ENCODE measurements at regions not wholly inside any gene's neighbourhood (a gene's known extent, or its start where the extent isn't known, plus 50 kb on each side); places are given as distances from the start of the nearest gene placed in this dataset.

DNA sequence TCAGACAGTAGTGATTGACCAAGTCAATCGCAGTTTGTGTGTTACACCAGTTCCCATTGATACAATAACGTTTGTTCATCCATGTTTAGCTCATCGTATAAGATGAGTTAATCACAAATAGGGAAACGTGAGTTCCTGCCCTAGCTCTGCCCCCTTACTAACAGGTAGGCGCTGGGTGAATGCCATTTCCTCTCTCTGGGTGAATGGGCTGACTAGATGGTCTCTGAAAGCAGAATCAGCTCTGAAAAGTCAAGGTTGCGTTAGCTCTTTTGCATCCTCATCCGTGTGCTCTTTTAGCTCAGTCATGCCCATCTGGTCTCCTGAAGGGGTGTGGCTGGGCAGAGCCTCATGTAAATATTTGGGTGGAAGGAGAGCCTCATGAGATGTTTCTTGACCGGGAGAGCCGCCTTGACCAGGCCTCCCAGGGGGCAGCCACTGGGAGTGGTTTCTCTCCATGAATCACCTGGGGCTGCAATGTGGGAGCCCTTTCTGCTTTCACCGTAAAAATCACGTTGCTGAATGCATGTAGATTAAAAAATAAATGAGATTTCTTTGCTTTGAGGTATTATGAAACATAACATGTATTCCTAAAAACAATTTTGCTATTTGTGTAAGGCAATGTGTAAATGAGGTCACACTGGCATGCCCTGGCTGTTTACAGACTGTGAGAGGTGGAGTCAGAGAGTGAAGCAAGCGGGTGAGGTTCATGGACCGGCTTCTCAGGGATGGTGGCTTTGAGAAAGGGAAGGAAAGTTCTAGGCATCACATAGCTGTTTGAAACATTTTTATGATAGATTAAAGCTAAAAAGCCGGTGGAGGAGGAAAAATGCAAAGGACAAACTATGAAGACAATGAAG is 108.4 kb upstream of the RASGRP1 start:
- no peak for DNase-seq (ENCODE audit: low read depth)

DNA sequence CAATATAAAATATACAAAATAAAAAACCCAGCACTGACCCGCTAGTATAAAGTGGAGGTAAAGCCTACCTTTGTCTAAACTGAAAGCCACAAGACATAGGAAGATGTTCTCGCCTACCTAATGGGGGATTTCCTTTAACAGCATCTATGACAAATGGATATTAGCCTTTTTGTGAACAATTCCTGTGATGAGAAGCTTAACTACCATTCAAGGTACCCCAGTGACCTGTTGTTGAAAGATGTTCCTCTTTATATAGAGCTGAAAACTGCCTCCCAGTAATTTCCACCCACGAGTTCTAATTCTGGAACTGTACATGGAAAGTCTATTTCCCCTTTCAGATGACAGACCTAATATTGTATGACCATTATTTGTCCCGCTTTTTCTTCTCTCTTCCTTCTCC is 109.8 kb upstream of the RASGRP1 start:
- no peak for DNase-seq (ENCODE audit: low read depth)

- no peak for DNase-seq (ENCODE audit: low read depth)
These were observed 113.7 kb upstream of the RASGRP1 start for GRCh38 chr15:38678281-38678680.

DNA sequence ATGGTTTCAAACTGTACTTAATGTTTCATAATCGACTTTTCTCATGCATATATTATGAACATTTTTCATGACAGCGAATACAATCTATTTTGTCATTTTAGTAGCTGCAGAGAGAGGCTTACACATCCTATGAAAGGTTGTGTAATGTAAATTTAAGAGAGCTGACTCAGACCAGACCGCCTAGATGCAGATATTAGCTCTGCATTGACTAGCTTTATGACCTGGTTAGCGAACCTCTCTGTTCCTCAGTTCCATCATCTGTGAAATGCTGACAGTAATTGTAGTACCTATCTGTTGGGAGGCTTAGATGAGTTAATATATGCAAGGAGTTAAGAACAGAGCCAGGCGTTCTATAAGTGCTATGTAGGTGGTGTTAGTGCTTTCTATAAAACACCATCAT is 116.2 kb upstream of the RASGRP1 start:
- DNase-seq (ENCODE audit: low read depth), result no peak

GRCh38 chr15:38682363-38682762 is 117.7 kb upstream of the RASGRP1 start:
- no peak for DNase-seq (ENCODE audit: low read depth)

DNA sequence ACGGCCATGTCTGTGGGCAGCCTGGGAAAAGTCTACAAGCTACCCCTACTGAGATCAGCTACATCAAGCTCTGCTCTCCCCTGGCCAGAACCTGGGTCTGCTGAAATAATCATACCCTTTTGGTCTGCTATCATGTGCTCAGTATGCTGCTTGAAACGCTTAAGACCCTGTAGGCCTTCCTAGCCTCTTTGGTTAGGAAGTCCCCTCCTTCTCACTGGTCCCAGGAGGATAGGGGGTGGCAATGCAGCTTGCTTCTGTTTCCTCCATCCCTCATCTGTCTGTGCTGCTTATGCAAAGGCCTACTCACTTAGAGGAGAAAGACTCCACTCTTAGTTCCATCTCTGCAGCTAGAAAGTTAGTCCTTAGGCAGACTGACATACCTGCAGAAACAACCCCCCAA is 118.2 kb upstream of the RASGRP1 start:
- DNase-seq (ENCODE audit: low read depth), result no peak

DNA sequence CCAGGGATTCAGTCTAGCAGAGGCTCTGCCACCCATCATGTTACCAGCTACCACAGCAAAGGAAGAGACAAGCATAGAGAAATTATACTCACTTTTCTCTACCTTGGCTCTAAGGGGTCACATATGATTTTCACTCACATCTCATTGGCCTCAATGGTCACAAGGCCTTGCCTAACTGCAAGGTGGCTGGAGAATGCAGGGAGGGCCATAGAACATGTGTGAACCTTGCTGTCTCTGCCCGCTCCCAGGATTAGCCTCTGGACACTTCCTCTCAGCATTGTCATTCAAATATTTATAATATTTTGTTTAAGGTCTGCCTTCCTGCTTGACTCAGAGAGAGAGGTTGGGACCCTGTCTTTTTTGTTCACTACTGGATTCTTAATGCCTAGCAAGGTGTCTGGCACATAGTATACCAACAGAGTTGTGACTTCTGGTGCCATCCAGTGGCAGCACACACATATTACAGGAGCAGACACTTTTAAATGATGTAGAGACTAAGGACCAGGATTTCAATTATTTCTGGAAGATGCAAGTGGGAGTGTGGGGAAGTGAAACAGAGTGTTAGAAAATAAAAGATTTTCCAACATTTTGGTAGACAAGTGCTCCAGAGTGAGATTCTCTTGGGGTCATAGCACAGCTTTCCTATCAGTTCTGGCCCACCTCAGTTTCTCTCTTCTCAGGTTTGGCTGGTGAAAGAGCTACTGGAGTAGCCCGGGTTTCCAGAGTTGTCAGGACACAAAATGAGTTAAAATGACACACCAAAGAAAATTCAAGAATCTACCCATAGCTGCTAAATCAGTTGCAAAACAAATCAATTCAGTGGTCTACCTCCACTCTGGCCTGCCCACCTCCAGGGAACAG is 119.0 kb upstream of the RASGRP1 start:
- peak; percentile 56 for DNase-seq (ENCODE audit: low read depth)

- no peak for DNase-seq (ENCODE audit: low read depth)
These were observed 119.9 kb upstream of the RASGRP1 start for GRCh38 chr15:38684440-38685010.

DNA sequence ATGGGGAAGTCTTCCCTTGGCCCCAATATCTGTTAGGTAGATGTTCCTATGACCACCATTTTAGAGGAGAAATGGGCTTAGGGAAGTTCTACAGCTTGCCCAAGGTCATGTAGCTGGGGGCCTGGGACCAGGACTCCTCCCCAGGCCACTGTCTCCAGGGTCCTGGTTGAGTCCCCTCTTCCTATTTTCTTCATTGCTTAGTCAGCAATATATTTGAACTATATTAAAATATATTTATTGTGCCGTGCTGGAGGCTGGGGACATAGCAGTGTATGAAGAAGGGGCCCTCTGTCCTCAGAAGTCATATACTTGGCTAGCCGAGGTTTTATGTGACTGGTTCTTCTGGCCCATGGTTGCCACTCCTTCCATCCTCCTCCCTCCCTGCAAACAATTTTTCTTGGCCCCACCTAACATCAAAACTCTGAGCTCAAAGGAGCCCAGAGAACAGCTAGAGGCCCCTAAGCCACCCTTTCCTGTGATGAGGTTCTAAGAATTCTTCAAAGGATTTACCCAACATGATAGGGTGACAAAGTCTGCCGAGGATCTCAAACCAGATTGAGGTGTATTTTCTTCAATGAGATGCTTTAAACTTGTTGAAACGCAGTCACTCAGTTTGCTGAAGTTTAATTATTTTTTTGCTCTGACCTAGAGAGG is 121.2 kb upstream of the RASGRP1 start:
- no peak for DNase-seq (ENCODE audit: low read depth)

GRCh38 chr15:38687340-38687739 is 122.7 kb upstream of the RASGRP1 start:
- no peak for DNase-seq (ENCODE audit: low read depth)

GRCh38 chr15:38687775-38688495 is 123.3 kb upstream of the RASGRP1 start:
- no peak for DNase-seq (ENCODE audit: low read depth)

GRCh38 chr15:38688761-38689160 is 124.1 kb upstream of the RASGRP1 start:
- no peak for DNase-seq (ENCODE audit: low read depth)

- no peak for DNase-seq (ENCODE audit: low read depth)
These were observed 124.9 kb upstream of the RASGRP1 start for GRCh38 chr15:38689522-38689921.

DNA sequence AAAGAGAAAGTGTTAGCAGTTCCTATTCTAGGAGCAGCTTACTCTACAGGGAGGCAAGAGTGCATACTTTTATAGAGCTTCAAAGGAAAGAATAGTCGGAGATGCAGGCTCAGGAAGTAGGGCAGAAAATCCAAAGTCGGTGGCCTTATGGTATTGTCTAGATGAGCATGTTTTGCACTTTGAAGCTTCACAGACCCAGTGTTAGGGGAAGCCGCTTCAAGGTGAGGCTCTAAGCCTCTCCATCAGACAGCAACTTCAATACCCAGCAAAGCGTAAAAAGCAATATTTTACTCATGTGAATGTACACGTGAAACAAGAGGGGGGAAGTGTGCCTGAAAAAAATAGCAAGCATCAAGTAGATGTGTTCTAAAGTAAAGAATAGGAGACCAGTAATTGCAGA is 125.6 kb upstream of the RASGRP1 start:
- no peak for DNase-seq (ENCODE audit: low read depth)

GRCh38 chr15:38690719-38691332 is 126.2 kb upstream of the RASGRP1 start:
- DNase-seq (ENCODE audit: low read depth), result peak; percentile 68

DNA sequence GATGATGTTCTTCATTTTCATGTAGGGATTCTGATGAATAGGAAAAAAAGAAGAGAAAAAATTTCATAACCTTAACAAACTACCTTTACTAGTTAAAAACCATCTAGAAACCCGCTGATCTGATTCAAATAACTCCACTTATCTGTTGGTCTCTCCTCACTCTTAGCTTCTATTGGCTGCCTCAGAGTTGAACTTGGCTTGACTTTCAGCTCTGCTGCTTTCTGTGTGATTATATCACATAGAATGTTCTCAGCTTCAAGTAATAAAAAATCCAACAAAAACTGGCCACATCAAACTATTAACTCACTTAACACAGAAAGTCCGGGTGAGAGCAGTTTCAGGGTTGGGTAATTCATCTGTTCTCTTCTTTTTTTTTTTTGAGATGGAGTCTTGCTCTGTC is 126.8 kb upstream of the RASGRP1 start:
- DNase-seq (ENCODE audit: low read depth), result no peak

DNA sequence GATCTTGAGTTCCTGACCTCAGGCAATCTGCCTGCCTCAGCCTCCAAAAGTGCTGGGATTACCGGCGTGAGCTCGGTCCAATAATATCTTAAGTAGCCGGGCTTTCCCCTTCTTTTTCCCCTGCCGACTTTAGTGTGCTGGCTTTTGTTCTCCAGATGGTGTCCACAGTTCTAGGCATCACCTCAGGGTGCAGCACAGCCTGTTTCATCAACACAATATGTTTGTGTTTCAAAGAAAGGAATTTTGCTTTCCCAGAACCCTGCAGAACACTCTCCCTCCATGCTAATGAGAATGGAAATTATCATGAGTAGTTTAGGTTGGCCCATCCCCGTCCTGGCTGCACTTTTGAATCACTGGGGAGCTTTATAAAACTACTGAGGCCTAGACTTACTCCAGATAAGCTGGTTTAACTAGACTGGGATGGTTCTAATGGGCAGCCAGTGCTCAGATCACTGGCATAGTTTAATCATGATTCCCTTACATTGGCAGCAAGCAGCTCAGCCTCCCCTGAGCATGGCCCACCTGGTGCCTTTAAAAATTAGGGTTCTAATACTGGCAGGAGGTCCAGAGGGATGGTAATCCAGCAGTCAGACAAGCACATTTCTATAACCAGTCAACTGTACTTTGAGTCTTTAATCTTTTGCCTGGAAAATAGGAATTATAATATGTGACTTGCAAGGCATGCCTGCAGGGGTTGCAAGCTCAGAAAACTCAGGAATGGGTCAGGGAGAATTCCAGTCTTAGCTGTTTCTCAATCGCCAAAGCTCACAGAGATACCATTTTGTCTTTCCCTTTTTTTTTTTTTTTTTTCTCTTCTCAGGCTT is 127.6 kb upstream of the RASGRP1 start:
- no peak for DNase-seq (ENCODE audit: low read depth)

DNA sequence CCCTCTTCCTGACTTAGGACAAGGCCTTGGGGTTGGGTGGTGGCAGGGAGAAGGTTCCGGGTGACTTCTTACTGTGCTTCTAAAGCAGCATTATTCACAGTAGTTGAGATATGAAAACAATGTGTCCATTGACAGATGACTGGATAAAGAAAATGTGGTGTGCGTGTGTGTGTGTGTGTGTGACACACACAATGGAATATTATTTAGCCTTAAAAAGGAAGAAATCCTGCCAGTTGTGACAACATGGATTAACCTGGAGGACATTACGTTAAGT is 128.1 kb upstream of the RASGRP1 start:
- no peak for DNase-seq (ENCODE audit: low read depth)

- DNase-seq (ENCODE audit: low read depth), result no peak
These were observed 130.9 kb upstream of the RASGRP1 start for GRCh38 chr15:38695249-38696108.

Measured in activated gamma-delta T cell treated with anti-CD3 and anti-CD28 coated beads, Interleukin-2, amount 50 U/mL, for 16 hours (primary cell).